Epithelial cell of esophagus (primary cell): ENCODE measurements at regions not wholly inside any gene's neighbourhood (a gene's known extent, or its start where the extent isn't known, plus 50 kb on each side); places are given as distances from the start of the nearest gene placed in this dataset.
"Not testable (repeated sequence)": the region's sequence is repeated elsewhere in the genome, so short reads cannot be mapped to it uniquely, and the experiment has no call there.

Source experiments
- DNase-seq: peaks from one replicate; pipeline ENCODE4 v3.0.0; 2010; ENCODE audit warnings: low read depth
- H3K4me3 ChIP-seq: 2 replicates; pipeline ENCODE4 v1.5.1; 2011; ENCODE audit warnings: mild to moderate bottlenecking, low read length, control low read depth
- CTCF ChIP-seq: IDR thresholded peaks from 2 replicates; pipeline ENCODE4 v1.5.1; 2011; ENCODE audit warnings: low read depth, mild to moderate bottlenecking, low read length, control low read depth, inconsistent platforms; ENCODE audit not compliant: insufficient read depth; ENCODE audit errors: missing control alignments

DNA sequence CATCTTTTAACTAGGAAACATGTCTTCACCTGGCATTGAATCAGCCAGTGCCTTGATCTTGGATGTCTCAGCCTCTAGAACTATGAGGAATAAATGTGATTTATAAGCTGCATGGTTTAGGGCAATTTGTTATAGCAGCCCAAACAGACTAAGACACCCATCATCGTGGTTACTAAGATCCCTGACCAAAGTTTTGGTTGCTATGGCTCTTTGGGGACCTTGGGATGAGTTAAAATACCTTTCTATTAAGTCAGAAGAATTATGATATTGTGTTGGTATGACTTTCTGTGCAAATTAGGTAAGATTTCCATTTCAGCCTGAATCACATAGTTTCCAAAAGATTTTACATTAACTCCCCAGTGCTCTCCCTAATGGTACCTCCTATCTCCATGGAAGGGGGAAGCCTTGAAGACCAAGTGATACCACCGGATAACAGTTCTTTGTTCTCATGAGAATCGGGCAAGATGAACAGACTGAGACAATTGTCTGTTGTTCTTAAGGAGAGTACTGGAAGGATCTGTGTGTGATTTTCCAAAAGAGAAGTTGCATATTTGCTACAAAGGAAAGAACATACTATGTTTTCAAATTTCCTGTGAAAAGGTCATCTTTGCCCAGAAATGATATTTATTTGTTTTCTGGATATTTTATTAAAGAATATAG, 60.4 kb upstream of the UBASH3B start:
- DNase-seq, result no peak
- no peak for TF ChIP-seq CTCF
- no peak overlapping the region for H3K4me3 ChIP-seq

GRCh38 chr11:122593473-122594420, 61.8 kb upstream of the UBASH3B start:
- no peak overlapping the region for H3K4me3 ChIP-seq
- TF ChIP-seq CTCF, result no peak
- no peak for DNase-seq

DNA sequence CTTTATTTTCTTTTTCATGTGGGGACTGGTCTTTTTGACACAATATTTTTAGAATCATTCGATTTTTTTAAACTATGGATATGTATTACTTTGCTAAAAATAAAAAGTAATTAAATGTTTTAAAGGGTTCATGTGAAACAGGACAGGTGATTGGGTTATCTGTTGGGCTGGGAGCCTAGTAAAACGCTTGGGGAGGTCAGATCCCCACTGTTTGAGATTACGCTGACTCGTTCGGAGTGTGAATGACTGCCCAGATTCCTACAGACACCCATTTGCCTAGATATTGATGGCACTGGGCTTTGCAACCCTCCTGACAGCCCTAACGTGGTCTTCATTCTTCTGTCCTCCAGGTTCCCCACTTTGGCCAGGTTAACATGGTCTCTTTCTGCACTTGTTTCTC, 62.9 kb upstream of the UBASH3B start:
- H3K4me3 ChIP-seq, result no peak overlapping the region
- DNase-seq, result no peak
- TF ChIP-seq CTCF, result no peak

GRCh38 chr11:122584670-122585069, 70.9 kb upstream of the UBASH3B start:
- TF ChIP-seq CTCF, result no peak
- DNase-seq, result no peak
- no peak overlapping the region for H3K4me3 ChIP-seq

- not testable (repeated sequence) for H3K4me3 ChIP-seq
- DNase-seq, result peak; percentile 77
Measured at GRCh38 chr11:122580071-122580470, 75.5 kb upstream of the UBASH3B start.

GRCh38 chr11:122578171-122578825, 77.2 kb upstream of the UBASH3B start:
- TF ChIP-seq CTCF, result no peak
- H3K4me3 ChIP-seq, result no peak overlapping the region
- no peak for DNase-seq

DNA sequence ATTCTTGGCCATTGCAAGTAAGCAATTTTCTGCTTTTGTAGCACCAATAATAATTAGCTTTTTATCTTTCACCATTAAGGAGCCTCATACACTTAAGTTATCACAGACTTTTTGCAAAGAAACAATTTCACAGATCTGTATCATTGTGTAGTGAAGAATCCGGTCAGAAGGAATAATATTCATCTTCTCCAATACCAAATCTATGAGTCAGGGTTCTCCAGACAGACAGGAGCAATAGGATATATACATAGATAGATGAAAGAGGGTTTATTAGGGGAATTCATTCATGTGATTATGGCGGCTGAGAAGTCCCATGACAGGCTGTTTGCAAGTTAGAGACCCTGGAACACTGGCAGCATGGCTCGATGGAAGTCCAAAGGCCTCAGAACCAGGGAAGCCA, 82.9 kb upstream of the UBASH3B start:
- H3K4me3 ChIP-seq, result no peak overlapping the region
- DNase-seq, result no peak
- TF ChIP-seq CTCF, result no peak
